ENCODE measurements at regions not wholly inside any gene's neighbourhood (a gene's known extent, or its start where the extent isn't known, plus 50 kb on each side); places are given as distances from the start of the nearest gene placed in this dataset.

- Histone ChIP-seq H2BK20ac (ENCODE audit: low read length) (no peak overlapping the region), H4K20me1 (replicated peaks in 1 of 2; ENCODE audit: control insufficient read depth in 1 of 2, insufficient read depth in 2 of 2, low read length in 2 of 2) (no peaks in the 10 kb centered on the region), H2BK5ac (ENCODE audit: low read depth, low read length) (no peak overlapping the region), H4K5ac (ENCODE audit: insufficient read length, low read depth, low read length) (no peak overlapping the region), H3K23ac (ENCODE audit: insufficient read length) (no peak overlapping the region), H4K91ac (replicated peaks; ENCODE audit: insufficient read length, low read length) (no peak overlapping the region), H3K79me2 (ENCODE audit: control insufficient read depth in 1 of 2, insufficient read depth in 2 of 2, low read length in 2 of 2) (no peaks in the 10 kb centered on the region), H2AK5ac (ENCODE audit: low read depth, low read length) (no peak overlapping the region), H3K56ac (replicated peaks; ENCODE audit: insufficient read length, low read depth, low read length) (no peak overlapping the region), H3K27me3 (replicated peaks in 1 of 4; ENCODE audit: control insufficient read depth in 3 of 4, extremely low read depth in 1 of 4, insufficient read depth in 3 of 4, low read length in 3 of 4) (no peaks in the 10 kb centered on the region), H2BK12ac (ENCODE audit: low read depth, low read length) (no peak overlapping the region), H3K4me1 (replicated peaks in 1 of 4; ENCODE audit: control insufficient read depth in 3 of 4, insufficient read depth in 4 of 4, low read length in 3 of 4) (no peaks in the 10 kb centered on the region), H3K36me3 (ENCODE audit: control insufficient read depth in 2 of 4, insufficient read depth in 4 of 4, low read length in 3 of 4) (no peaks in the 10 kb centered on the region), H3K4me2 (ENCODE audit: insufficient read depth in 1 of 2, low read depth in 2 of 2, low read length in 2 of 2) (no peak overlapping the region), H3K23me2 (ENCODE audit: low read depth, low read length) (no peaks in the 10 kb centered on the region), H3K18ac (ENCODE audit: extremely low read depth, low read length) (no peak overlapping the region), H2BK15ac (ENCODE audit: low read length) (no peak overlapping the region), H3K9ac (replicated peaks in 1 of 4; ENCODE audit: extremely low read depth in 1 of 4, low read depth in 3 of 4, low read length in 3 of 4) (no peak overlapping the region), H3K4me3 (ENCODE audit: extremely low read depth in 1 of 4, insufficient read depth in 2 of 4, low read depth in 3 of 4, low read length in 4 of 4) (no peak overlapping the region), H2AFZ (ENCODE audit: low read length) (no peak overlapping the region), H3K79me1 (ENCODE audit: low read depth, low read length) (no peaks in the 10 kb centered on the region), H2BK120ac (replicated peaks; ENCODE audit: low read depth, low read length) (no peak overlapping the region), H4K8ac (ENCODE audit: extremely low read depth, insufficient read depth, low read length) (no peak overlapping the region), H3K4ac (replicated peaks; ENCODE audit: insufficient read length, low read depth, low read length) (no peak overlapping the region), H3K27ac (ENCODE audit: low read depth, low read length) (no peak overlapping the region), H3K9me3 (ENCODE audit: insufficient read depth in 2 of 2, low read depth in 1 of 2, low read length in 1 of 2) (no peaks in the 10 kb centered on the region; a peak in 1 of 4 replicates), H3K14ac (ENCODE audit: insufficient read length) (no peak overlapping the region)
- ChIA-PET CTCF (ENCODE audit: partially characterized antibody) (no interaction called here), POLR2A (ENCODE audit: partially characterized antibody) (no interaction called here)
- FAIRE-seq (no peak), DNase-seq (ENCODE audit: low read depth in 1 of 2, low spot score in 2 of 2) (no peak)
- TF ChIP-seq GABPA (IDR thresholded peaks at IDR 0.05; ENCODE audit: borderline replicate concordance, insufficient read depth, low read length) (no peak), NRF1 (IDR thresholded peaks at IDR 0.05; ENCODE audit: low read depth, low read length) (no peak), CREB1 (IDR thresholded peaks at IDR 0.05) (no peak), RAD21 (IDR thresholded peaks at IDR 0.05 in 1 of 2, conservative IDR thresholded peaks at IDR 0.05 in 1 of 2; ENCODE audit: low read depth in 2 of 2, low read length in 2 of 2) (no peak), PHF8 (conservative IDR thresholded peaks at IDR 0.05; ENCODE audit: low read depth, low read length) (no peak), SRF (IDR thresholded peaks at IDR 0.05; ENCODE audit: low read depth, low read length) (no peak), KDM1A (IDR thresholded peaks at IDR 0.05; ENCODE audit: borderline replicate concordance, low read length) (no peak), ZNF274 (IDR thresholded peaks at IDR 0.05; ENCODE audit: borderline replicate concordance, extremely low read depth, low read length) (no peak), BACH1 (IDR thresholded peaks at IDR 0.05; ENCODE audit: low read length) (no peak), CHD1 (IDR thresholded peaks at IDR 0.05; ENCODE audit: low read depth, low read length) (no peak), CTCF (IDR thresholded peaks at IDR 0.05; ENCODE audit: control extremely low read depth in 1 of 3, insufficient read depth in 1 of 3, low read depth in 1 of 3, low read length in 3 of 3) (no peak), TCF12 (IDR thresholded peaks at IDR 0.05; ENCODE audit: low read depth, low read length) (no peak), SIX5 (IDR thresholded peaks at IDR 0.05; ENCODE audit: low read depth, low read length) (no peak), KDM5A (IDR thresholded peaks at IDR 0.05; ENCODE audit: low read length) (no peak)
Measured at GRCh38 chr3:152047465-152047864, 174.0 kb downstream of the SUCNR1 start.
